Uterus (tissue), 3 donors: ENCODE measurements at regions not wholly inside any gene's neighbourhood (a gene's known extent, or its start where the extent isn't known, plus 50 kb on each side); places are given as distances from the start of the nearest gene placed in this dataset.

Source experiments
- DNase-seq, 2 donors: peaks; one replicate each; pipeline ENCODE4 v3.0.0-alpha.2; 2019 to 2020
- H3K27ac ChIP-seq, 2 donors: fragments of 200-600 bp; sonication (generic); 1 replicate in 1 of 2; 2 replicates in 1 of 2; pipeline ENCODE4 v1.5.1; 2016 to 2018
- H3K27me3 ChIP-seq, 2 donors: fragments of 200-600 bp; sonication (generic); one replicate each; pipeline ENCODE4 v1.5.1; 2018 to 2019; ENCODE audit warnings: control low read depth in 1 of 2
- H3K36me3 ChIP-seq, 2 donors: fragments of 200-600 bp; sonication (generic); one replicate each; pipeline ENCODE4 v1.5.1; 2019; ENCODE audit warnings: control low read depth in 1 of 2
- H3K4me1 ChIP-seq, 2 donors: fragments of 200-600 bp; sonication (generic); one replicate each; pipeline ENCODE4 v1.5.1; 2018 to 2019; ENCODE audit warnings: control low read depth in 1 of 2
- H3K4me3 ChIP-seq, 2 donors: fragments of 200-600 bp; sonication (generic); 1 replicate in 1 of 2; 2 replicates in 1 of 2; pipeline ENCODE4 v1.5.1; 2018 to 2019; ENCODE audit warnings: mild to moderate bottlenecking in 1 of 2
- H3K9me3 ChIP-seq, 2 donors: fragments of 200-600 bp; sonication (generic); one replicate each; pipeline ENCODE4 v1.5.1; 2019; ENCODE audit warnings: control low read depth in 1 of 2
- POLR2A ChIP-seq, 2 donors: fragments of 450-650 bp; IDR thresholded peaks; one replicate each; pipeline ENCODE4 v1.6.1; 2016; ENCODE audit warnings: antibody characterized with exemption in 2 of 2, mild to moderate bottlenecking in 1 of 2, moderate library complexity in 1 of 2
- intact Hi-C: fragments of 100-400 bp; cut with DNase I; formaldehyde crosslinking; loops from one replicate; pipeline ENCODE4 v1.15.1; 2023; ENCODE audit warnings: low total_unique reads
- TF ChIP-seq, protein P1 (sequence below), 4 experiments: fragments of 200-600 bp in 2 of 4; fragments of 450-650 bp in 2 of 4; sonication (generic) in 2 of 4; IDR thresholded peaks; one replicate each; pipeline ENCODE4 v1.5.1; 2016 to 2019; ENCODE audit warnings: antibody characterized with exemption in 4 of 4, mild to moderate bottlenecking in 2 of 4, moderate library complexity in 1 of 4
- donor health status: DM: yes; HTN: yes; CAD: no.

DNA sequence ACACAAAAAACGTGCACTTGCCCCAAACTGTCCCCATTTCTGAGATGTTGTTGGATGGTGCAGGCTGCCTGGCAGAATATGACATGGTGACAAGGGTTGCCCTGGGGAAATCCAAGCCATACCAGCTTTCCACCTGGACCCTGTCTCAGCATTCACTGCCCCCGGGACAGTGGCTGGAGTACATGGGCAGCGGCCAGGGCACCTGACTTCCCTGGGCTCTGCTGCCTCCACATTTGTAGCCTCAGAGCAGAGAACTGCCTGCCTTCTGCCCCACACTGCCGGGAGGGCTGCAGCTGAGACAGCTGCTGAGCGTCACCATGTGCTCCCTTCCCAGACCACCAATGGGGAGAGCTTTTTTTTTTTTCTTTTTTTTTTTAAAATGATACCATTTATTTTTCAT lies 222.9 kb upstream of the ZNF32 start:
- intact Hi-C loops: no loop called here
- H3K4me3 ChIP-seq: no peak overlapping the region
- no peak for DNase-seq
- no peaks in the 10 kb centered on the region for H3K4me1 ChIP-seq
- H3K36me3 ChIP-seq: no peaks in the 10 kb centered on the region
- no peaks in the 10 kb centered on the region for H3K27me3 ChIP-seq
- no peak overlapping the region for H3K27ac ChIP-seq
- no peaks in the 10 kb centered on the region for H3K9me3 ChIP-seq
- TF ChIP-seq, protein P1, sequence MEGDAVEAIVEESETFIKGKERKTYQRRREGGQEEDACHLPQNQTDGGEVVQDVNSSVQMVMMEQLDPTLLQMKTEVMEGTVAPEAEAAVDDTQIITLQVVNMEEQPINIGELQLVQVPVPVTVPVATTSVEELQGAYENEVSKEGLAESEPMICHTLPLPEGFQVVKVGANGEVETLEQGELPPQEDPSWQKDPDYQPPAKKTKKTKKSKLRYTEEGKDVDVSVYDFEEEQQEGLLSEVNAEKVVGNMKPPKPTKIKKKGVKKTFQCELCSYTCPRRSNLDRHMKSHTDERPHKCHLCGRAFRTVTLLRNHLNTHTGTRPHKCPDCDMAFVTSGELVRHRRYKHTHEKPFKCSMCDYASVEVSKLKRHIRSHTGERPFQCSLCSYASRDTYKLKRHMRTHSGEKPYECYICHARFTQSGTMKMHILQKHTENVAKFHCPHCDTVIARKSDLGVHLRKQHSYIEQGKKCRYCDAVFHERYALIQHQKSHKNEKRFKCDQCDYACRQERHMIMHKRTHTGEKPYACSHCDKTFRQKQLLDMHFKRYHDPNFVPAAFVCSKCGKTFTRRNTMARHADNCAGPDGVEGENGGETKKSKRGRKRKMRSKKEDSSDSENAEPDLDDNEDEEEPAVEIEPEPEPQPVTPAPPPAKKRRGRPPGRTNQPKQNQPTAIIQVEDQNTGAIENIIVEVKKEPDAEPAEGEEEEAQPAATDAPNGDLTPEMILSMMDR (IDR thresholded peaks at IDR 0.05): no peak
- no peak for TF ChIP-seq POLR2A (IDR thresholded peaks at IDR 0.05)

DNA sequence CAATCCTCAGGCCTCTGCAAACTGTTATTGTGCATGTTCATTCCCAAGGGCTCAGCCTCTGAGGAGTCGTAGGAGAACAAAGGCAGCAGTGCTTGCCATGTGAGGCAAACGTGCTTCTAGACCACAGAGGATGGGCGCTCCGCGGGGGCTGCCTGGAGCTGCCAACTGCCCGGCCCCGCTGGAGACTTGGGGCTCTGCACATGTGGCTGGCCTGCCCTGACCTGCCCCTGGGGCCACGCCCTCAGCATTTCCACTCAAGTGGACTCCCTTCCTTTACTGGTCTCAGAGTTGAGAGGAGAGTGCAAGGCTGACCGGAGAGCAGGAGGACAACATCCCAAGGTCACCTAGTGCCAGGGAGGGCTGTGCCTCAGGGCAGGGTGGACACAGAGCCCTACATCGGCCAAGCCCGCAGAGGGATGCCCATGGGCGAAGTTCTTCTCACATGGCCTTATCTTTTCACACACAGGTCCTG lies 222.3 kb upstream of the ZNF32 start:
- H3K9me3 ChIP-seq: no peaks in the 10 kb centered on the region
- TF ChIP-seq POLR2A (IDR thresholded peaks at IDR 0.05): no peak
- TF ChIP-seq, protein P1 (IDR thresholded peaks at IDR 0.05): no peak
- H3K4me3 ChIP-seq: no peak overlapping the region
- intact Hi-C loops: no loop called here
- H3K27ac ChIP-seq: no peak overlapping the region
- no peaks in the 10 kb centered on the region for H3K27me3 ChIP-seq
- no peaks in the 10 kb centered on the region for H3K4me1 ChIP-seq
- no peaks in the 10 kb centered on the region for H3K36me3 ChIP-seq
- no peak for DNase-seq

DNA sequence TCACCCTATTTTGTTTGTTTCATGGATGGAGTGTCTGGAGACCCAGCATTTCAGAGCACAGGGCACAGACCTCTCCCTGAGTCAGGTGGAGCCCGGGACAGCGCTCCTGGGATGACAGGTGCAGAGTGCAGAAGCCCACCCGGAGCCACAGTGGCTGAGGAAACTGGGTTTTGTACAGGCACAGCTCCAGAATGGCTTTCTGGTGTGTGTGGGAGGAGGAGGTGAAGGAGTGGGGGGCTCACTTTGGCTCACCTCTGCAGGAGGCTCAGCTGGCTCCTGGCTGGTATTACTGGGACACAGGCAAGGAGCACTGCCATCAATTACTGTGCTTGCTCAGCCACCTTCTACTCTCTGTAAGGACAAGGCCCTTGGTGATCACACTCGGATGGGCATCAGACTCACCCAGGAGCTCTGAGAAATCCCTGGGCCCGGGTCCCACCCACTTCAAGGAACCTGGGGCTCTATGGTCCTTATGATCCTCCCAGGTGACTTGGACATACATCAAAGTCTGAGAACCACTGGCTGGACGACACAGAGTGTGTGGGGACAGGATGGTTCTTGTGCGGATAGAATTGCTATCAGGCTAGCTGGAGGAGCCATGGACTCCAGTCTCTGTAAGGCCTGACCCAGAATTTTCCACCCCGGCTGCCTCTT lies 221.1 kb upstream of the ZNF32 start:
- Histone ChIP-seq H3K9me3 (no peaks in the 10 kb centered on the region), H3K4me3 (no peak overlapping the region), H3K27ac (no peak overlapping the region), H3K27me3 (no peaks in the 10 kb centered on the region), H3K36me3 (no peaks in the 10 kb centered on the region), H3K4me1 (no peaks in the 10 kb centered on the region)
- intact Hi-C loops: no loop called here
- TF ChIP-seq, protein P1 (IDR thresholded peaks at IDR 0.05): no peak
- no peak for TF ChIP-seq POLR2A (IDR thresholded peaks at IDR 0.05)
- DNase-seq: no peak

GRCh38 chr10:43868952-43869351 lies 220.3 kb upstream of the ZNF32 start:
- Histone ChIP-seq H3K4me3 (no peak overlapping the region), H3K27ac (no peak overlapping the region), H3K27me3 (no peaks in the 10 kb centered on the region), H3K4me1 (peaks cover 0 to 4% of the 10 kb centered on the region in 2 donors), H3K36me3 (no peaks in the 10 kb centered on the region), H3K9me3 (no peaks in the 10 kb centered on the region)
- TF ChIP-seq POLR2A (IDR thresholded peaks at IDR 0.05): no peak
- TF ChIP-seq, protein P1 (IDR thresholded peaks at IDR 0.05): no peak
- intact Hi-C loops: no loop called here
- no peak for DNase-seq

DNA sequence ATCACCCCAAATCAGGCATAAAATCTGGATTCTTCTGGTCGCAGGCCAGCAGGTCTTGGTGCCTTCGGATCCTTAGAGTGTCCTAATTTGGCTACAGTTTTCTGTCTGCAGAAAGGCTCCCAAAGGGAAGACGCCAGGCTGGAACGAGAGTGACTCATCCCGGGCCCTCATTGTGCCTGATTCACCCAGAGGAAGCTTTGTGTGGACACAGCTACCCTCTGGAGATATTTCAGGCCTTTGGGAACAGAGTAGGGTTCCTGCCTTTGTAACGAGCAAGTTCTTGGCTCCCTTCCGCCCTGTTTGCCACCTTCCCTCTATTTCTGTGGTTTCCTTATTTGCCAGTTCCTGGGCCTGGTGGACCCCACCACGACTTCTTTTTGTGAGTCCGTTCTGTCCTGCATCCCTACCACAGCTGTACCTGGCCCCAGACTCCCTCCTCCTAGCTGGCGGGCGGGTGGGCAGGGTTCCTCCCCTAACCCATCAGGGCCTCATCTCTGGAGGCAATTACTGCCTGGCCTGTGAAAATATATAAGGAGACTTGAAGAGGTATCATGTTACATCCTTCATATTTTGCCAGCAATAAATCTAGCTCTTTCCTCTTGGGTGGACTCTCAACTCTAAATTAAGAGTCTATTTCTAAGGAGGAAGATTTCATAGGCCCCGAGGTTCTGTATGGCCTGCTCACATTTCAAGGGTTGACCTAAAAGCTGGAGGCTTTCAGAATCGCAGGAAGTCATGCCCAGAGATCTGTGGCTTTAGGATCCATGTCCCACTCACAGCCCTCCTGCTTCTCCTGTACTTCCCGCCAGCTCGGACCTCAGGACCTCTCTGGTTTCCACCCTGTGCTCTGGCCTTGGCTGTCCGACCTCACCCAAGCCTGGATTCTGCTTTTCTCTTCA lies 219.2 kb upstream of the ZNF32 start:
- H3K27ac ChIP-seq: peak overlapping the region; percentile 52 to 56
- TF ChIP-seq POLR2A (IDR thresholded peaks at IDR 0.05): no peak
- TF ChIP-seq, protein P1 (IDR thresholded peaks at IDR 0.05): no peak
- H3K27me3 ChIP-seq: no peaks in the 10 kb centered on the region
- H3K4me1 ChIP-seq: peaks cover 0 to 4% of the 10 kb centered on the region in 2 donors
- DNase-seq: no peak
- H3K36me3 ChIP-seq: no peaks in the 10 kb centered on the region
- intact Hi-C loops: no loop called here
- H3K9me3 ChIP-seq: no peaks in the 10 kb centered on the region
- H3K4me3 ChIP-seq: no peak overlapping the region
